GM23338 (cell line): ENCODE measurements at regions not wholly inside any gene's neighbourhood (a gene's known extent, or its start where the extent isn't known, plus 50 kb on each side); places are given as distances from the start of the nearest gene placed in this dataset.

Experiments
- ATAC-seq: fragments of 200-7000 bp; cut with Tn5 transposase; 3 replicates; pipeline ENCODE4 v1.9.1; 2020
- DNase-seq: peaks from one replicate; pipeline ENCODE4 v3.0.0-alpha.2; 2015; ENCODE audit warnings: low spot score
- H2AFZ ChIP-seq: fragments of 200-600 bp; sonication (generic); 2 replicates; pipeline ENCODE4 v1.8.0; 2016; ENCODE audit warnings: antibody characterized with exemption, mild to moderate bottlenecking, moderate library complexity
- H3F3A ChIP-seq: fragments of 200-600 bp; sonication (generic); replicated peaks from 2 replicates; pipeline ENCODE4 v1.8.0; 2017; ENCODE audit warnings: antibody characterized with exemption, mixed run types, low read depth
- H3K27ac ChIP-seq: fragments of 200-600 bp; sonication (generic); 2 replicates; pipeline ENCODE4 v1.6.1; 2016; ENCODE audit warnings: low read depth
- H3K27me3 ChIP-seq: fragments of 200-600 bp; sonication (generic); 2 replicates; pipeline ENCODE4 v1.8.0; 2016; ENCODE audit warnings: mild to moderate bottlenecking, mixed run types, moderate library complexity; ENCODE audit not compliant: insufficient read depth
- H3K36me3 ChIP-seq: fragments of 200-600 bp; sonication (generic); 2 replicates; pipeline ENCODE4 v1.8.0; 2016; ENCODE audit warnings: mild to moderate bottlenecking; ENCODE audit not compliant: insufficient read depth
- H3K4me1 ChIP-seq: fragments of 200-600 bp; sonication (generic); 2 replicates; pipeline ENCODE4 v1.8.0; 2016; ENCODE audit warnings: mild to moderate bottlenecking, moderate library complexity; ENCODE audit not compliant: insufficient read depth
- H3K4me2 ChIP-seq: fragments of 200-600 bp; sonication (generic); 2 replicates; pipeline ENCODE4 v1.7.1; 2017; ENCODE audit warnings: mixed run types
- H3K4me3 ChIP-seq: fragments of 200-600 bp; sonication (generic); 2 replicates; pipeline ENCODE4 v1.6.1; 2016; ENCODE audit warnings: mixed run types
- H3K79me2 ChIP-seq: fragments of 200-600 bp; sonication (generic); replicated peaks from 2 replicates; pipeline ENCODE4 v1.8.0; 2017; ENCODE audit warnings: mild to moderate bottlenecking; ENCODE audit not compliant: insufficient read depth
- H3K9me2 ChIP-seq: fragments of 200-600 bp; sonication (generic); 2 replicates; pipeline ENCODE4 v1.8.0; 2017; ENCODE audit not compliant: insufficient read depth
- H4K20me1 ChIP-seq: fragments of 200-600 bp; sonication (generic); replicated peaks from 2 replicates; pipeline ENCODE4 v1.8.0; 2017; ENCODE audit warnings: mild to moderate bottlenecking; ENCODE audit not compliant: insufficient read depth
- H3K27ac Mint-ChIP-seq: 2 replicates; pipeline ENCODE4 v1.8.0; 2020; ENCODE audit warnings: inconsistent platforms, mild to moderate bottlenecking, moderate library complexity, mixed read lengths
- H3K27me3 Mint-ChIP-seq: 3 replicates; pipeline ENCODE4 v1.8.0; 2022; ENCODE audit warnings: low read depth, mild to moderate bottlenecking, moderate library complexity, mixed read lengths, inconsistent platforms; ENCODE audit not compliant: insufficient read depth, poor library complexity
- H3K36me3 Mint-ChIP-seq: 3 replicates; pipeline ENCODE4 v1.8.0; 2021; ENCODE audit warnings: low read depth, mild to moderate bottlenecking, inconsistent platforms, moderate library complexity, mixed read lengths
- H3K4me1 Mint-ChIP-seq: 3 replicates; pipeline ENCODE4 v1.8.0; 2020; ENCODE audit warnings: mild to moderate bottlenecking, inconsistent platforms, mixed read lengths
- H3K4me3 Mint-ChIP-seq: 3 replicates; pipeline ENCODE4 v1.8.0; 2021; ENCODE audit warnings: moderate library complexity, mild to moderate bottlenecking, inconsistent platforms, mixed read lengths
- H3K9me3 Mint-ChIP-seq: 3 replicates; pipeline ENCODE4 v1.8.0; 2020; ENCODE audit warnings: moderate library complexity, mild to moderate bottlenecking, inconsistent platforms, mixed read lengths
- CREB1 ChIP-seq: fragments of 250-450 bp; sonication (Bioruptor Pico); IDR thresholded peaks from 2 replicates; pipeline ENCODE4 v1.5.0; 2020; ENCODE audit warnings: low read depth, mild to moderate bottlenecking, moderate library complexity
- CTCF ChIP-seq, 2 experiments: fragments of 200-600 bp in 1 of 2; sonication (generic) in 1 of 2; conservative IDR thresholded peaks; 2 replicates each; pipeline versions ENCODE4 v1.5.1 to v1.6.1; 2016 to 2017; ENCODE audit warnings: antibody characterized with exemption in 2 of 2, low read depth in 2 of 2, mild to moderate bottlenecking in 2 of 2, moderate library complexity in 1 of 2
- ETS1 ChIP-seq: IDR thresholded peaks from 2 replicates; pipeline ENCODE4 v1.6.1; 2016; ENCODE audit warnings: antibody characterized with exemption
- EZH2 ChIP-seq: fragments of 200-600 bp; sonication (generic); IDR thresholded peaks from one replicate; pipeline ENCODE4 v1.8.0; 2017; ENCODE audit warnings: antibody characterized with exemption, mild to moderate bottlenecking, low read depth; ENCODE audit not compliant: unreplicated experiment
- EZH2phosphoT487 ChIP-seq: fragments of 200-600 bp; sonication (generic); IDR thresholded peaks from one replicate; pipeline ENCODE4 v1.8.1; 2018; ENCODE audit warnings: antibody characterized with exemption; ENCODE audit not compliant: unreplicated experiment
- JUNB ChIP-seq: IDR thresholded peaks from one replicate; pipeline ENCODE4 v1.6.1; 2016; ENCODE audit warnings: antibody characterized with exemption; ENCODE audit not compliant: unreplicated experiment
- NANOG ChIP-seq: IDR thresholded peaks from 2 replicates; pipeline ENCODE4 v1.6.1; 2016; ENCODE audit warnings: antibody characterized with exemption, borderline replicate concordance
- POLR2AphosphoS5 ChIP-seq: IDR thresholded peaks from 2 replicates; pipeline ENCODE4 v1.6.1; 2016; ENCODE audit warnings: antibody characterized with exemption, low read depth
- REST ChIP-seq: IDR thresholded peaks from one replicate; pipeline ENCODE4 v1.6.1; 2018; ENCODE audit warnings: antibody characterized with exemption; ENCODE audit not compliant: unreplicated experiment
- STAT1 ChIP-seq: IDR thresholded peaks from one replicate; pipeline ENCODE4 v1.6.1; 2016; ENCODE audit warnings: antibody characterized with exemption; ENCODE audit not compliant: unreplicated experiment
- ZNF114 ChIP-seq: fragments of 250-450 bp; sonication (Bioruptor Pico); IDR thresholded peaks from 2 replicates; pipeline ENCODE4 v1.5.0; 2020; ENCODE audit warnings: mild to moderate bottlenecking, moderate library complexity
- ZNF331 ChIP-seq: fragments of 250-450 bp; sonication (Bioruptor Pico); IDR thresholded peaks from 2 replicates; pipeline ENCODE4 v1.5.0; 2020; ENCODE audit warnings: low read depth, mild to moderate bottlenecking, moderate library complexity
- ZNF462 ChIP-seq: fragments of 250-450 bp; sonication (Bioruptor Pico); IDR thresholded peaks from 2 replicates; pipeline ENCODE4 v1.5.0; 2020; ENCODE audit warnings: mild to moderate bottlenecking, moderate library complexity

- H3K36me3 ChIP-seq, result no peaks in the 10 kb centered on the region
- H4K20me1 ChIP-seq, result no peaks in the 10 kb centered on the region; the same call in 1 of the 2 replicates
- H3K27me3 ChIP-seq, result no peaks in the 10 kb centered on the region
- H3K4me3 ChIP-seq, result no peak overlapping the region
- DNase-seq, result no peak
- TF ChIP-seq EZH2phosphoT487 (no peak), ZNF462 (CRISPR knock-in tag) (no peak), STAT1 (no peak), JUNB (no peak), CREB1 (no peak), POLR2AphosphoS5 (no peak), CTCF (conservative IDR thresholded peaks at IDR 0.05; ENCODE audit: low read depth in 2 of 2) (no peak), ETS1 (no peak), NANOG (no peak), ZNF331 (CRISPR knock-in tag) (no peak), REST (no peak), EZH2 (no peak), ZNF114 (CRISPR knock-in tag) (no peak)
- ATAC-seq, result no peak
- Mint-ChIP-seq H3K27me3 (no peaks in the 10 kb centered on the region), H3K9me3 (no peaks in the 10 kb centered on the region), H3K27ac (no peak overlapping the region), H3K36me3 (no peaks in the 10 kb centered on the region), H3K4me1 (no peaks in the 10 kb centered on the region), H3K4me3 (no peak overlapping the region)
- H3F3A ChIP-seq, result no peaks in the 10 kb centered on the region
- no peaks in the 10 kb centered on the region for H3K79me2 ChIP-seq
- no peaks in the 10 kb centered on the region for H3K4me1 ChIP-seq
- H2AFZ ChIP-seq, result no peak overlapping the region
- H3K27ac ChIP-seq, result no peak overlapping the region
- H3K9me2 ChIP-seq, result no peaks in the 10 kb centered on the region
- no peak overlapping the region for H3K4me2 ChIP-seq
Measured at GRCh38 chr15:93585012-93585411, 496.0 kb upstream of the RGMA start.
